ENCODE measurements at regions not wholly inside any gene's neighbourhood (a gene's known extent, or its start where the extent isn't known, plus 50 kb on each side); places are given as distances from the start of the nearest gene placed in this dataset.

GRCh38 chr14:53538316-53538881 lies 385.3 kb upstream of the DDHD1 start:
- no peak overlapping the region for H2AFZ ChIP-seq (ENCODE audit: low read length)
- no peak for TF ChIP-seq CTCF (IDR thresholded peaks at IDR 0.05; ENCODE audit: low read length)
- TF ChIP-seq EZH2 (IDR thresholded peaks at IDR 0.05; ENCODE audit: borderline replicate concordance, low read length) = no peak
- H3K9me2 ChIP-seq (ENCODE audit: low read depth, low read length) = no peaks in the 10 kb centered on the region
- H3K4me2 ChIP-seq (ENCODE audit: low read length) = no peak overlapping the region
- H3K9me3 ChIP-seq (ENCODE audit: low read length) = no peaks in the 10 kb centered on the region
- no peaks in the 10 kb centered on the region for H3K79me2 ChIP-seq (ENCODE audit: insufficient read depth, low read length)
- no peak overlapping the region for H3K9ac ChIP-seq (ENCODE audit: low read length)
- no peak overlapping the region for H3K4me3 ChIP-seq (ENCODE audit: low read depth, low read length, poor library complexity, severe bottlenecking)
- H3K27me3 ChIP-seq (ENCODE audit: insufficient read depth, low read length) = no peaks in the 10 kb centered on the region
- no peaks in the 10 kb centered on the region for H4K20me1 ChIP-seq (ENCODE audit: insufficient read depth, low read length)
- no peaks in the 10 kb centered on the region for H3F3A ChIP-seq (ENCODE audit: insufficient read depth, low read length)
- H3K27ac ChIP-seq (ENCODE audit: low read depth, low read length, poor library complexity, severe bottlenecking) = no peak overlapping the region
- no peaks in the 10 kb centered on the region for H3K4me1 ChIP-seq (ENCODE audit: insufficient read depth, low read length, severe bottlenecking)
- no peaks in the 10 kb centered on the region for H3K36me3 ChIP-seq (ENCODE audit: insufficient read depth, low read length)

DNA sequence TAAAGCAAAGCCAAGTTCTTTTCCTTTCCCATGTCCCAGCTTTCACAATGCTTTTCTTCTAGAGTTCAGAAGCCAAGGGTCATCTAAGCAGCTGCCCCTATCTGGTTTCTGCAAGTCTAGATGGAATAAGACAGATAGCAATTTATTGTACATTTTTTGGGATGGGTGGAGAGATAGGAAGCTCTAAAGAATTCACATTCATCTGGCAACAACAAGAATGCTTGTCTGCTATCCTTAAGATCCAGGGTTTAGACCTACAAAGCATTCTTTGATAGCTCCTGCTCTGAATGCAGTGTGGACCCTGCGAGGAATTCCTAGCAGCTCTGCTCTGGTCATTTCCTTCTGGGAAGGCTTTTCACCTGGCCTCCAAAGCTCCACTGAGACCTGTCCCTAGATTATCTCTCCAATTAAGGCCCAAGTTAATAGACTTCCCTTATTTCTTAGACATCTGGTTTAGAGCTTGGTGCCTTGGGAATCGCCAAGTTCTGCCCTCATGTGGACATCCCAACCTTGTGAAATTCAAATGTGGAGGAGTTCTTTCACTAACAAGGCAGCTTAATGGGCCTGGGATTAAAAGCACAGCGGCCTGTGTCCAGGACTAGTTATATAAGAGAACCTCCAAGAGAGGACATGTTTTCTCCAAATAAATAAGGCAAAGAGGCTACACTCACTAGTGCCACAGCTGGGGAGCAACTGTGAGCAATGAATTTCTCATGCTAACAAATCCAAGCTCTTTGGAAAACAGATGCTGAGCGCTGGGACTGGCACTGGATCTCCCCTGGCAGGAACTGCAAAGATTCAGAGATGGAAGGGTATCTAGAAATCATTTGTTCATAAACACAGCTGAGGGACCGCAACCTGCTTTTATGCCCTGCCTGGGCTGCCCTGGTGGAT lies 384.5 kb upstream of the DDHD1 start:
- Histone ChIP-seq H3K4me3 (ENCODE audit: low read depth, low read length, poor library complexity, severe bottlenecking) (no peak overlapping the region), H3K9ac (ENCODE audit: low read length) (no peak overlapping the region), H3K4me1 (ENCODE audit: insufficient read depth, low read length, severe bottlenecking) (no peaks in the 10 kb centered on the region), H3K9me3 (ENCODE audit: low read length) (no peaks in the 10 kb centered on the region), H3K27ac (ENCODE audit: low read depth, low read length, poor library complexity, severe bottlenecking) (no peak overlapping the region), H2AFZ (ENCODE audit: low read length) (no peak overlapping the region), H4K20me1 (ENCODE audit: insufficient read depth, low read length) (no peaks in the 10 kb centered on the region), H3K79me2 (ENCODE audit: insufficient read depth, low read length) (no peaks in the 10 kb centered on the region), H3F3A (ENCODE audit: insufficient read depth, low read length) (no peaks in the 10 kb centered on the region), H3K9me2 (ENCODE audit: low read depth, low read length) (no peaks in the 10 kb centered on the region), H3K36me3 (ENCODE audit: insufficient read depth, low read length) (no peaks in the 10 kb centered on the region), H3K27me3 (ENCODE audit: insufficient read depth, low read length) (no peaks in the 10 kb centered on the region), H3K4me2 (ENCODE audit: low read length) (no peak overlapping the region)
- no peak for TF ChIP-seq CTCF (IDR thresholded peaks at IDR 0.05; ENCODE audit: low read length)
- TF ChIP-seq EZH2 (IDR thresholded peaks at IDR 0.05; ENCODE audit: borderline replicate concordance, low read length) = no peak

- H3K9me3 ChIP-seq (ENCODE audit: low read length) = no peaks in the 10 kb centered on the region
- no peaks in the 10 kb centered on the region for H3K79me2 ChIP-seq (ENCODE audit: insufficient read depth, low read length)
- H3K4me1 ChIP-seq (ENCODE audit: insufficient read depth, low read length, severe bottlenecking) = no peaks in the 10 kb centered on the region
- no peak overlapping the region for H3K4me3 ChIP-seq (ENCODE audit: low read depth, low read length, poor library complexity, severe bottlenecking)
- no peaks in the 10 kb centered on the region for H4K20me1 ChIP-seq (ENCODE audit: insufficient read depth, low read length)
- no peaks in the 10 kb centered on the region; the same call in 1 of the 2 replicates for H3K27me3 ChIP-seq (ENCODE audit: insufficient read depth, low read length)
- H3F3A ChIP-seq (ENCODE audit: insufficient read depth, low read length) = no peaks in the 10 kb centered on the region
- no peak for TF ChIP-seq EZH2 (IDR thresholded peaks at IDR 0.05; ENCODE audit: borderline replicate concordance, low read length)
- no peak for TF ChIP-seq CTCF (IDR thresholded peaks at IDR 0.05; ENCODE audit: low read length)
- H3K27ac ChIP-seq (ENCODE audit: low read depth, low read length, poor library complexity, severe bottlenecking) = no peak overlapping the region
- H3K36me3 ChIP-seq (ENCODE audit: insufficient read depth, low read length) = no peaks in the 10 kb centered on the region
- no peak overlapping the region for H3K4me2 ChIP-seq (ENCODE audit: low read length)
- H3K9me2 ChIP-seq (ENCODE audit: low read depth, low read length) = no peaks in the 10 kb centered on the region
- no peak overlapping the region for H3K9ac ChIP-seq (ENCODE audit: low read length)
- H2AFZ ChIP-seq (ENCODE audit: low read length) = no peak overlapping the region
Measured at GRCh38 chr14:53536446-53536845, 383.3 kb upstream of the DDHD1 start.
